ENCODE measurements at regions not wholly inside any gene's neighbourhood (a gene's known extent, or its start where the extent isn't known, plus 50 kb on each side); places are given as distances from the start of the nearest gene placed in this dataset.

- no peak for TF ChIP-seq ESRRA (IDR thresholded peaks at IDR 0.05; ENCODE audit: borderline replicate concordance, low read length)
Observed at GRCh38 chr7:94133460-94133859, 129.3 kb upstream of the BET1 start (continued).

GRCh38 chr7:94135180-94135579 lies 131.0 kb upstream of the BET1 start:
- ChIA-PET POLR2A (no interaction called here), CTCF (interaction anchor here (1.1 kb wide), 1 partner anchor 12 kb away, joined by 3 read pairs; no protein-coding TSS in a partner anchor)
- DNase-seq (ENCODE audit: low read depth in 1 of 2, low spot score in 1 of 2) (no peak), ATAC-seq (no peak), FAIRE-seq (no peak)
- Histone ChIP-seq H3K4me1 (peaks cover 16% of the 10 kb centered on the region), H3K9me3 (no peaks in the 10 kb centered on the region), H3K4me2 (no peak overlapping the region), H3K27ac (peak overlapping the region in 1 of 2 experiments; percentile 19; a peak in 1 of 6 replicates), H3K4me3 (no peak overlapping the region)
- WGBS (ENCODE audit: missing lambda C conversion rate) = 56% methylated on average over 1 of the region's 1 CpG
- TF ChIP-seq RNF2 (IDR thresholded peaks at IDR 0.05; ENCODE audit: borderline replicate concordance, low read depth) (no peak), GATA3 (IDR thresholded peaks at IDR 0.05; ENCODE audit: borderline replicate concordance) (no peak), JUNB (IDR thresholded peaks at IDR 0.05) (no peak), EHF (CRISPR knock-in tag; IDR thresholded peaks at IDR 0.05) (no peak), SREBF2 (IDR thresholded peaks at IDR 0.05) (no peak), PBX3 (IDR thresholded peaks at IDR 0.05) (no peak), CTCF (IDR thresholded peaks at IDR 0.05) (no peak), TFCP2L1 (CRISPR knock-in tag; IDR thresholded peaks at IDR 0.05) (no peak), FOXS1 (CRISPR knock-in tag; IDR thresholded peaks at IDR 0.05) (no peak), SMC3 (IDR thresholded peaks at IDR 0.05) (no peak), RAD21 (conservative IDR thresholded peaks at IDR 0.05 in 1 of 2, IDR thresholded peaks at IDR 0.05 in 1 of 2) (no peak), ZNF302 (CRISPR knock-in tag; IDR thresholded peaks at IDR 0.05) (no peak), ESRRA (IDR thresholded peaks at IDR 0.05; ENCODE audit: borderline replicate concordance, low read length) (no peak), EHMT2 (IDR thresholded peaks at IDR 0.05; ENCODE audit: low read depth) (no peak), REST (IDR thresholded peaks at IDR 0.05) (no peak), KDM1A (IDR thresholded peaks at IDR 0.05; ENCODE audit: low read depth) (no peak), HEYL (CRISPR knock-in tag; IDR thresholded peaks at IDR 0.05) (no peak), BHLHE40 (IDR thresholded peaks at IDR 0.05; ENCODE audit: low read depth, low read length) (no peak), ZFP36 (IDR thresholded peaks at IDR 0.05; ENCODE audit: borderline replicate concordance, partially characterized antibody) (no peak)

- no peak for TF ChIP-seq SREBF2 (IDR thresholded peaks at IDR 0.05)
- TF ChIP-seq ZSCAN20 (CRISPR knock-in tag; IDR thresholded peaks at IDR 0.05) = no peak
- TF ChIP-seq RAD21 (conservative IDR thresholded peaks at IDR 0.05 in 1 of 2, IDR thresholded peaks at IDR 0.05 in 1 of 2) = no peak
- no peak for TF ChIP-seq PBX3 (IDR thresholded peaks at IDR 0.05)
- no peak for TF ChIP-seq USF2 (IDR thresholded peaks at IDR 0.05)
- no peak for TF ChIP-seq EHMT2 (IDR thresholded peaks at IDR 0.05; ENCODE audit: low read depth)
- no peak for TF ChIP-seq JUN (IDR thresholded peaks at IDR 0.05)
- TF ChIP-seq KDM5A (IDR thresholded peaks at IDR 0.05) = no peak
- TF ChIP-seq RNF2 (IDR thresholded peaks at IDR 0.05; ENCODE audit: borderline replicate concordance, low read depth) = no peak
- FAIRE-seq (no peak), DNase-seq (ENCODE audit: low read depth in 1 of 2, low spot score in 1 of 2) (no peak), ATAC-seq (no peak)
- ChIA-PET CTCF (interaction anchor here (0.7 kb wide), 1 partner anchor 9 kb away, joined by 6 read pairs; no protein-coding TSS in a partner anchor), POLR2A (no interaction called here)
- 95% methylated on average over 2 of the region's 2 CpGs for WGBS (ENCODE audit: missing lambda C conversion rate)
- Histone ChIP-seq H3K4me2 (no peak overlapping the region), H3K4me1 (peaks cover 18% of the 10 kb centered on the region), H3K27ac (no peak overlapping the region), H3K9me3 (no peaks in the 10 kb centered on the region), H3K4me3 (no peak overlapping the region)
Observed at GRCh38 chr7:94142281-94142680, 138.1 kb upstream of the BET1 start.
